NCI-H2107 (cell line): ENCODE measurements at regions not wholly inside any gene's neighbourhood (a gene's known extent, or its start where the extent isn't known, plus 50 kb on each side); places are given as distances from the start of the nearest gene placed in this dataset.
"Not testable (repeated sequence)": the region's sequence is repeated elsewhere in the genome, so short reads cannot be mapped to it uniquely, and the experiment has no call there.

Source experiments
- DNase-seq: peaks from one replicate; lab custom pipeline; 2025; lab: John Stamatoyannopoulos, UW

- not testable (repeated sequence) for DNase-seq
Measured at GRCh38 chr5:109283086-109283485, 126.7 kb downstream of the PJA2 start.

GRCh38 chr5:109281136-109281690 is 128.6 kb downstream of the PJA2 start:
- peak; percentile 50 for DNase-seq

- no peak for DNase-seq
Measured at GRCh38 chr5:109278141-109278540, 131.6 kb downstream of the PJA2 start.

- no peak for DNase-seq
Measured at GRCh38 chr5:109275919-109276318, 133.9 kb downstream of the PJA2 start.

- DNase-seq: no peak
Measured at GRCh38 chr5:109273594-109273993, 136.2 kb downstream of the PJA2 start.

GRCh38 chr5:109267283-109267682 is 142.5 kb downstream of the PJA2 start:
- DNase-seq: no peak

GRCh38 chr5:109258755-109259154 is 151.0 kb downstream of the PJA2 start:
- DNase-seq: no peak

- no peak for DNase-seq
Measured at GRCh38 chr5:109256486-109256885, 153.3 kb downstream of the PJA2 start.

- no peak for DNase-seq
Measured at GRCh38 chr5:109254511-109254910, 155.3 kb downstream of the PJA2 start.

- DNase-seq: no peak
Measured at GRCh38 chr5:109253262-109253661, 156.5 kb downstream of the PJA2 start.

GRCh38 chr5:109252731-109253130 is 157.0 kb downstream of the PJA2 start:
- no peak for DNase-seq

GRCh38 chr5:109250533-109251329 is 159.0 kb downstream of the PJA2 start:
- no peak for DNase-seq

GRCh38 chr5:109250080-109250479 is 159.7 kb downstream of the PJA2 start:
- no peak for DNase-seq

- no peak for DNase-seq
Measured at GRCh38 chr5:109249126-109249525, 160.6 kb downstream of the PJA2 start.

- no peak for DNase-seq
Measured at GRCh38 chr5:109247986-109248385, 161.8 kb downstream of the PJA2 start.

GRCh38 chr5:109246841-109247592 is 162.8 kb downstream of the PJA2 start:
- no peak for DNase-seq
